ENCODE measurements at regions not wholly inside any gene's neighbourhood (a gene's known extent, or its start where the extent isn't known, plus 50 kb on each side); places are given as distances from the start of the nearest gene placed in this dataset.

GRCh38 chr14:71672596-71672995 lies 259.6 kb upstream of the RGS6 start:
- WGBS, 2 donors, result 87 to 92% methylated on average over 3 to 5 of the region's 5 CpGs
- intact Hi-C loops (cut with DNase I; ENCODE audit: low total_unique reads), result no loop called here
- TF ChIP-seq, protein P1, sequence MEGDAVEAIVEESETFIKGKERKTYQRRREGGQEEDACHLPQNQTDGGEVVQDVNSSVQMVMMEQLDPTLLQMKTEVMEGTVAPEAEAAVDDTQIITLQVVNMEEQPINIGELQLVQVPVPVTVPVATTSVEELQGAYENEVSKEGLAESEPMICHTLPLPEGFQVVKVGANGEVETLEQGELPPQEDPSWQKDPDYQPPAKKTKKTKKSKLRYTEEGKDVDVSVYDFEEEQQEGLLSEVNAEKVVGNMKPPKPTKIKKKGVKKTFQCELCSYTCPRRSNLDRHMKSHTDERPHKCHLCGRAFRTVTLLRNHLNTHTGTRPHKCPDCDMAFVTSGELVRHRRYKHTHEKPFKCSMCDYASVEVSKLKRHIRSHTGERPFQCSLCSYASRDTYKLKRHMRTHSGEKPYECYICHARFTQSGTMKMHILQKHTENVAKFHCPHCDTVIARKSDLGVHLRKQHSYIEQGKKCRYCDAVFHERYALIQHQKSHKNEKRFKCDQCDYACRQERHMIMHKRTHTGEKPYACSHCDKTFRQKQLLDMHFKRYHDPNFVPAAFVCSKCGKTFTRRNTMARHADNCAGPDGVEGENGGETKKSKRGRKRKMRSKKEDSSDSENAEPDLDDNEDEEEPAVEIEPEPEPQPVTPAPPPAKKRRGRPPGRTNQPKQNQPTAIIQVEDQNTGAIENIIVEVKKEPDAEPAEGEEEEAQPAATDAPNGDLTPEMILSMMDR (IDR thresholded peaks at IDR 0.05), result no peak
- no peak for DNase-seq (ENCODE audit: low spot score in 2 of 2)
- H3K4me3 ChIP-seq (ENCODE audit: low read depth, poor library complexity, severe bottlenecking), result no peak overlapping the region

DNA sequence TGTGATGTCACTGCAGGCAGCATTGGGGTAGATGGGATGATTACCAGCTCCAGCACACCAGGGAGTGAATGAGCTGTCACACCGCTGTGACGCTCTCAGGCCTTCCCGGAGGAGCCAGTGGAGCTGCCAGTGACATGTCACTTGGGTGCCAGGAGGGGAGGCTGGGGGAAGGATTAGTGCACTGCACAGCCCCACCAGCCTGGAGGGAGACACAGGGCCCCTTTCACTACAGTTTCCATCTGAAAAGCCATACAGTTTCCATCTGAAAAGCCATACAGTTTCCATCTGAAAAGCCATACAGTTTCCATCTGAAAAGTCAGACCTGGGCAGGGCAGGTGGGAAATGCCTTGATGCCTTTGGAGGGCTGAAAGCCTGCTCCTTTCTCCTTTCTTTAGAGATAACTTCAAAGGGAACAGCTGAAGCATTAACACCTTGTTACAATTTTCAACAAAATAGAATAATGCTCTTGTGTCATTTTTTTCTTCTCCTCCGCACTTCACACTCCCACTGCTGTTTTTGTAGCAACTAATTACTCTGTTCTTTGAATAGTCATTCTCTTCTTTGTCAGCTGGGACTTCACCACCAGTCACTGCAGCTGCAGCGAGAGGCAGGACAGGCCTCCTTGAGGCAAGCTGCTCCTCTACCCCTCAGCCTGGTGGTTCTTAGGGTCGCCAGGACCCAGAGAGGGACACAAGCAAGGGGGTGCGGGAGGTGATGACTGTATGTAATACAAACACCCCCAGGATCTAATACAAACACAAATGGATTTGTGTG lies 256.9 kb upstream of the RGS6 start:
- WGBS, 2 donors, result 87% methylated on average over 7 of the region's 7 CpGs
- intact Hi-C loops (cut with DNase I; ENCODE audit: low total_unique reads), result no loop called here
- no peak for DNase-seq (ENCODE audit: low spot score in 2 of 2)
- no peak for TF ChIP-seq POLR2A (IDR thresholded peaks at IDR 0.05)
- TF ChIP-seq, protein P1 (IDR thresholded peaks at IDR 0.05), result no peak
- no peak overlapping the region for H3K4me3 ChIP-seq (ENCODE audit: low read depth, poor library complexity, severe bottlenecking)

- no peak overlapping the region for H3K4me3 ChIP-seq (ENCODE audit: low read depth, poor library complexity, severe bottlenecking)
- DNase-seq (ENCODE audit: low spot score in 2 of 2), result no peak
- intact Hi-C loops (cut with DNase I; ENCODE audit: low total_unique reads), result no loop called here
- WGBS, 2 donors, result 94 to 95% methylated on average over 5 of the region's 5 CpGs
- TF ChIP-seq POLR2A (IDR thresholded peaks at IDR 0.05), result no peak
- TF ChIP-seq, protein P1 (IDR thresholded peaks at IDR 0.05), result no peak
Observed at GRCh38 chr14:71675900-71676287, 256.3 kb upstream of the RGS6 start.

GRCh38 chr14:71680736-71681387 lies 251.4 kb upstream of the RGS6 start:
- TF ChIP-seq, protein P1 (IDR thresholded peaks at IDR 0.05), result no peak
- TF ChIP-seq POLR2A (IDR thresholded peaks at IDR 0.05), result no peak
- DNase-seq (ENCODE audit: low spot score in 2 of 2), result no peak
- H3K4me3 ChIP-seq (ENCODE audit: low read depth, poor library complexity, severe bottlenecking), result no peak overlapping the region
- WGBS, 2 donors, result 87 to 91% methylated on average over 10 of the region's 10 CpGs
- intact Hi-C loops (cut with DNase I; ENCODE audit: low total_unique reads), result no loop called here

DNA sequence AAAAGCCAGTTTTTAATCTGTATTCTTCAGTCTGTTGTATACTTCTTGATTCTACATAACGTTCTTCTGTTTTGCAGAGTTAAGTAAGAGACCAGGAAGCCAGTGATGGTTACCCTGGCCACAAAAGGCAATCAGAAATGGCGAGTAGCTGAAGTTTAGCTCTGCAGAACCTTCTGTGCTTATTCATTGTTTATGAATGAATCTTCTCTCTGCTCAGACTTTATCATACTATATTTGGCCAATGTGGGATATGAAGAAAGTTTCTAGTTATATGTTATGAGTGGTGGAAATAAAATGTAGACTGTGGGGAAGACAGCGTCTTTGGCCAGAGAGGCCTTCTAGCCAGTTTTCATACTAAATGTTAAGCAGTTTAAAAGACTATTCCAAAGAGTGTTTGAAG lies 249.9 kb upstream of the RGS6 start:
- no peak for DNase-seq (ENCODE audit: low spot score in 2 of 2)
- intact Hi-C loops (cut with DNase I; ENCODE audit: low total_unique reads), result no loop called here
- TF ChIP-seq POLR2A (IDR thresholded peaks at IDR 0.05), result no peak
- TF ChIP-seq, protein P1 (IDR thresholded peaks at IDR 0.05), result no peak
- WGBS, 2 donors, result 92 to 93% methylated on average over 3 of the region's 3 CpGs
- H3K4me3 ChIP-seq (ENCODE audit: low read depth, poor library complexity, severe bottlenecking), result no peak overlapping the region

All from lower leg skin (tissue), 4 donors.